Neuronal stem cell (in vitro differentiated cells): ENCODE measurements at regions not wholly inside any gene's neighbourhood (a gene's known extent, or its start where the extent isn't known, plus 50 kb on each side); places are given as distances from the start of the nearest gene placed in this dataset.

Experiments used
- DNase-seq: peaks from one replicate; pipeline ENCODE4 v3.0.0-alpha.2; 2013; ENCODE audit warnings: low spot score
- H2AFZ ChIP-seq: one replicate; pipeline ENCODE4 v1.6.1; 2013; ENCODE audit warnings: mild to moderate bottlenecking, low read length, inconsistent platforms
- H2AK5ac ChIP-seq: 2 replicates; pipeline ENCODE4 v1.6.1; 2013; ENCODE audit warnings: low read depth, mild to moderate bottlenecking, inconsistent platforms, low read length, moderate library complexity, mixed read lengths
- H2BK120ac ChIP-seq: 2 replicates; pipeline ENCODE4 v1.6.1; 2013; ENCODE audit warnings: low read depth, mild to moderate bottlenecking, inconsistent platforms, low read length, moderate library complexity, mixed read lengths
- H2BK12ac ChIP-seq: one replicate; pipeline ENCODE4 v1.6.1; 2013; ENCODE audit warnings: low read length, inconsistent platforms
- H2BK15ac ChIP-seq: 2 replicates; pipeline ENCODE4 v1.6.1; 2013; ENCODE audit warnings: mild to moderate bottlenecking, low read length, inconsistent platforms, mixed read lengths
- H2BK5ac ChIP-seq: one replicate; pipeline ENCODE4 v1.6.1; 2013; ENCODE audit warnings: inconsistent platforms, mild to moderate bottlenecking, low read length, moderate library complexity
- H3K14ac ChIP-seq: one replicate; pipeline ENCODE4 v1.6.1; 2013; ENCODE audit warnings: low read length, inconsistent platforms
- H3K18ac ChIP-seq: 2 replicates; pipeline ENCODE4 v1.6.1; 2013; ENCODE audit warnings: low read length, inconsistent platforms
- H3K23ac ChIP-seq: 2 replicates; pipeline ENCODE4 v1.6.1; 2013; ENCODE audit warnings: low read depth, mild to moderate bottlenecking, mixed read lengths, low read length, inconsistent platforms; ENCODE audit not compliant: poor library complexity
- H3K27ac ChIP-seq: replicated peaks from 3 replicates; pipeline ENCODE4 v1.5.1; 2013; ENCODE audit warnings: low read length, inconsistent platforms
- H3K27me3 ChIP-seq, 3 experiments: 2 replicates each; pipeline ENCODE4 v1.6.1; 2013; ENCODE audit warnings: low read length in 3 of 3, mild to moderate bottlenecking in 2 of 3, inconsistent platforms in 1 of 3, low read depth in 1 of 3, mixed read lengths in 1 of 3, moderate library complexity in 1 of 3; ENCODE audit not compliant: control insufficient read depth in 3 of 3, insufficient read depth in 3 of 3
- H3K36me3 ChIP-seq, 2 donors: replicated peaks in 1 of 2; 2 replicates each; pipeline ENCODE4 v1.6.1; 2013; ENCODE audit warnings: low read length in 2 of 2; ENCODE audit not compliant: control insufficient read depth in 2 of 2, insufficient read depth in 2 of 2
- H3K4ac ChIP-seq: 2 replicates; pipeline ENCODE4 v1.6.1; 2013; ENCODE audit warnings: inconsistent platforms, mild to moderate bottlenecking, low read length, moderate library complexity
- H3K4me1 ChIP-seq, 2 donors: 1 replicate in 1 of 2; 2 replicates in 1 of 2; pipeline ENCODE4 v1.6.1; 2013; ENCODE audit warnings: low read length in 2 of 2, low read depth in 1 of 2; ENCODE audit not compliant: control insufficient read depth in 2 of 2, insufficient read depth in 1 of 2
- H3K4me2 ChIP-seq: one replicate; pipeline ENCODE4 v1.6.1; 2013; ENCODE audit warnings: mild to moderate bottlenecking, low read length, inconsistent platforms; ENCODE audit not compliant: insufficient read depth, poor library complexity, severe bottlenecking
- H3K4me3 ChIP-seq, 2 donors: 2 replicates each; pipeline ENCODE4 v1.5.1; 2013; ENCODE audit warnings: low read length in 2 of 2, mild to moderate bottlenecking in 2 of 2, inconsistent platforms in 1 of 2, moderate library complexity in 1 of 2
- H3K79me1 ChIP-seq: one replicate; pipeline ENCODE4 v1.6.1; 2013; ENCODE audit warnings: low read depth, mild to moderate bottlenecking, inconsistent platforms, low read length, moderate library complexity
- H3K9ac ChIP-seq: one replicate; pipeline ENCODE4 v1.6.1; 2013; ENCODE audit warnings: mild to moderate bottlenecking, low read depth, low read length, inconsistent platforms; ENCODE audit not compliant: poor library complexity
- H3K9me3 ChIP-seq, 2 donors: replicated peaks in 1 of 2; 2 replicates each; pipeline versions ENCODE3 to v1.6.1; 2013; ENCODE audit warnings: low read length in 2 of 2, mild to moderate bottlenecking in 2 of 2, inconsistent platforms in 1 of 2, low read depth in 1 of 2, mixed read lengths in 1 of 2, moderate library complexity in 1 of 2; ENCODE audit not compliant: control insufficient read depth in 2 of 2, insufficient read depth in 1 of 2
- H4K8ac ChIP-seq: one replicate; pipeline ENCODE4 v1.6.1; 2013; ENCODE audit warnings: low read depth, mild to moderate bottlenecking, inconsistent platforms, low read length, moderate library complexity
- H4K91ac ChIP-seq: one replicate; pipeline ENCODE4 v1.6.1; 2013; ENCODE audit warnings: low read length, low read depth, mild to moderate bottlenecking, inconsistent platforms; ENCODE audit not compliant: poor library complexity
- WGBS, 2 donors: extraction: QIAGEN DNeasy Blood & Tissue Kit; methylation state at CpG; one replicate each; pipeline ENCODE4 v1.1.7; 2013; ENCODE audit warnings: missing lambda C conversion rate in 2 of 2, mixed read lengths in 1 of 2; ENCODE audit not compliant: insufficient read length in 2 of 2, insufficient replicate concordance in 1 of 2; ENCODE audit errors: extremely low coverage in 2 of 2; 5-methylcytosine and 5-hydroxymethylcytosine counted together

GRCh38 chr11:13207270-13207664 is 70.3 kb upstream of the BMAL1 start:
- Histone ChIP-seq H3K14ac (no peak overlapping the region), H2BK120ac (no peak overlapping the region), H2BK15ac (peak overlapping the region; percentile 5), H2BK12ac (no peak overlapping the region), H3K79me1 (no peaks in the 10 kb centered on the region), H3K9ac (no peak overlapping the region), H2AK5ac (peak overlapping the region; percentile 9), H3K27me3 (no peaks in the 10 kb centered on the region), H3K4me3 (no peak overlapping the region), H3K18ac (peak overlapping the region; percentile 68), H3K36me3 (no peaks in the 10 kb centered on the region), H4K91ac (no peak overlapping the region), H4K8ac (no peak overlapping the region), H3K4me1 (peaks cover 17 to 41% of the 10 kb centered on the region in 2 donors), H2BK5ac (no peak overlapping the region), H3K4ac (no peak overlapping the region), H2AFZ (peak overlapping the region; percentile 88), H3K27ac (no peak overlapping the region), H3K4me2 (no peak overlapping the region), H3K23ac (no peak overlapping the region), H3K9me3 (no peaks in the 10 kb centered on the region)
- no CpG with 5 or more reads among the region's 3 CpGs for WGBS, 2 donors
- no peak for DNase-seq

- peak overlapping the region in 1 of 2 donors; percentile 26 for H3K4me3 ChIP-seq
- H3K79me1 ChIP-seq, result no peaks in the 10 kb centered on the region
- no peak overlapping the region for H2AK5ac ChIP-seq
- no peaks in the 10 kb centered on the region for H3K27me3 ChIP-seq
- no peak overlapping the region for H3K9ac ChIP-seq
- no peak for DNase-seq
- H3K4ac ChIP-seq, result no peak overlapping the region
- no peak overlapping the region for H3K14ac ChIP-seq
- no peak overlapping the region for H2BK12ac ChIP-seq
- H2BK120ac ChIP-seq, result no peak overlapping the region
- no peak overlapping the region for H3K23ac ChIP-seq
- no peak overlapping the region for H4K91ac ChIP-seq
- no peaks in the 10 kb centered on the region for H3K36me3 ChIP-seq
- H4K8ac ChIP-seq, result peak overlapping the region; percentile 73
- H3K4me1 ChIP-seq, result peaks cover 17 to 41% of the 10 kb centered on the region in 2 donors
- H3K18ac ChIP-seq, result peak overlapping the region; percentile 68
- H2AFZ ChIP-seq, result peak overlapping the region; percentile 88
- no peaks in the 10 kb centered on the region for H3K9me3 ChIP-seq
- H3K4me2 ChIP-seq, result no peak overlapping the region
- H2BK5ac ChIP-seq, result no peak overlapping the region
- H2BK15ac ChIP-seq, result peak overlapping the region; percentile 20
- no peak overlapping the region for H3K27ac ChIP-seq
- no CpG with 5 or more reads among the region's 16 CpGs for WGBS, 2 donors
Observed at GRCh38 chr11:13207665-13208594, 69.7 kb upstream of the BMAL1 start.

- Histone ChIP-seq H2AFZ (peak overlapping the region; percentile 88), H2BK12ac (no peak overlapping the region), H2AK5ac (no peak overlapping the region), H3K36me3 (no peaks in the 10 kb centered on the region), H2BK5ac (no peak overlapping the region), H3K4me2 (no peak overlapping the region), H3K79me1 (no peaks in the 10 kb centered on the region), H3K27ac (no peak overlapping the region), H3K23ac (no peak overlapping the region), H3K4me1 (peaks cover 17 to 41% of the 10 kb centered on the region in 2 donors), H2BK15ac (no peak overlapping the region), H4K8ac (no peak overlapping the region), H2BK120ac (no peak overlapping the region), H3K18ac (no peak overlapping the region), H3K9ac (no peak overlapping the region), H4K91ac (no peak overlapping the region), H3K14ac (no peak overlapping the region), H3K4ac (no peak overlapping the region), H3K4me3 (no peak overlapping the region), H3K9me3 (no peaks in the 10 kb centered on the region), H3K27me3 (no peaks in the 10 kb centered on the region)
- no CpG with 5 or more reads among the region's 3 CpGs for WGBS, 2 donors
- no peak for DNase-seq
Observed at GRCh38 chr11:13208921-13209320, 68.7 kb upstream of the BMAL1 start.

GRCh38 chr11:13209379-13209778 is 68.2 kb upstream of the BMAL1 start:
- Histone ChIP-seq H2BK5ac (no peak overlapping the region), H2BK12ac (no peak overlapping the region), H3K4ac (no peak overlapping the region), H3K14ac (no peak overlapping the region), H3K9me3 (no peaks in the 10 kb centered on the region), H4K8ac (no peak overlapping the region), H3K9ac (no peak overlapping the region), H3K27ac (no peak overlapping the region), H2AFZ (no peak overlapping the region), H2BK15ac (no peak overlapping the region), H3K4me2 (no peak overlapping the region), H2BK120ac (no peak overlapping the region), H3K36me3 (no peaks in the 10 kb centered on the region), H2AK5ac (no peak overlapping the region), H3K27me3 (no peaks in the 10 kb centered on the region), H3K23ac (no peak overlapping the region), H3K4me1 (peaks cover 17 to 40% of the 10 kb centered on the region in 2 donors), H3K79me1 (no peaks in the 10 kb centered on the region), H4K91ac (no peak overlapping the region), H3K18ac (no peak overlapping the region), H3K4me3 (no peak overlapping the region)
- DNase-seq, result no peak
- WGBS, 2 donors, result no CpG with 5 or more reads among the region's 3 CpGs
